HG03354 (cell line): ENCODE measurements at regions not wholly inside any gene's neighbourhood (a gene's known extent, or its start where the extent isn't known, plus 50 kb on each side); places are given as distances from the start of the nearest gene placed in this dataset.
"Not testable (repeated sequence)": the region's sequence is repeated elsewhere in the genome, so short reads cannot be mapped to it uniquely, and the experiment has no call there.

Experiments
- ATAC-seq: cut with Tn5 transposase; IDR thresholded peaks from one replicate; pipeline ENCODE4 v1.9.1; 2021; ENCODE audit warnings: mild to moderate bottlenecking; ENCODE audit not compliant: unreplicated experiment, poor library complexity, severe bottlenecking

DNA sequence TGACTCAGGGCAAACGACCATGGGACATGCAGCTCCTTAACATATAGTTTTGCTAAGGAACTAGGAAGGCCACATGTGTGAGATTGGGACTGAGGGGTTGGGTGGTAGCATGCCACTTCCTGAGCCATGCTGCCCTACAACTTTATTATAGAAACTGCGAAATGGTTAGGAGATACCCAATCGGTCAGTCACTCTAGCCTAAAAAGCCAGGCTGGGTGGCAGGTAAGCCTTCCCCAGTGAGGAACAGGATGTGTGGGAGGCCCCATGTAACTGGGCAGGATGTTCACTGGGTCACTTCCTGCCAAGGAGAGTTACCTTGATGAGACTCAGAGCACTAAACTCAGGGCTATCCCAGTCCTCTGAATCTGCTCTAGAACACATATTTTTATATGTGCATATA is 123.5 kb downstream of the MAP3K7 start:
- peak; percentile 50 for ATAC-seq

DNA sequence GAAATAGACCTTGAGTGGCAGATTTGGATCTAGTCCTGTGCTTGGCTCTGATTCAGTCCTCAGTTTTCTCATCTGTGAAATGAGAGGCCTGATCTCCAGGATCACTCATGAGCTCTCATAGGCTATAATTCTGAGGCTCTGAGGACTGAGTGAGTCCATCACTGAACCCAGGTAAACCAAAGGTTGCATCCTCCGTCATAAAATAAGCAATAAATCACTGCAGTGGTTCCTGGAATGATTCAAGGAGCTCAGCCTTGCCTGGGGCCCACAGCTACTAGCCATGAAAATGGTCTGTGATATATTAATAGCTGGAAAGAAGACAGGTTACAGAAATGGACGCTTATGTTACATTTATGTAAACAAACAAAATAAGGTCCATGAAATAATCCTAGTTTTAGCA is 124.8 kb downstream of the MAP3K7 start:
- ATAC-seq: no peak

GRCh38 chr6:90461383-90461782 is 125.5 kb downstream of the MAP3K7 start:
- no peak for ATAC-seq

GRCh38 chr6:90460051-90460450 is 126.8 kb downstream of the MAP3K7 start:
- no peak for ATAC-seq

GRCh38 chr6:90459225-90459758 is 127.6 kb downstream of the MAP3K7 start:
- ATAC-seq: no peak

- no peak for ATAC-seq
Observed at GRCh38 chr6:90458353-90459224, 128.3 kb downstream of the MAP3K7 start.

DNA sequence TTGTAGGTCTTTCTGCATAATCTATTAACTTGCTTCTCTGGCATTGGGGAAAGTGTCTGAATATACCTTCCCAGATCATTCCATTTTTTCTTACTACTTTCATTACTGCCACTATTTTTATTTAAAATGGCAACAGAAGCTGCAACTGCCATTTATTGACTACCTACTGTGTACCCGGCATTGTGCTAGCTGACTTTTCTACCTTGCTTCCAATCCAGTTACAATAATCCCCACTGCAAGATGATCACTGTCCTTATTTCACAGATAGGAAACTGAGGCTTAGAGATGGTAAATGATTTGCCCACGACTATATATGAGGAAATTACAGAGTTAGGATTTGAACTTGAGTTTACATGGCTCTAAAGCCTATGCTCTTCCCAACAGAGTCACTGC is 129.0 kb downstream of the MAP3K7 start:
- ATAC-seq: no peak

DNA sequence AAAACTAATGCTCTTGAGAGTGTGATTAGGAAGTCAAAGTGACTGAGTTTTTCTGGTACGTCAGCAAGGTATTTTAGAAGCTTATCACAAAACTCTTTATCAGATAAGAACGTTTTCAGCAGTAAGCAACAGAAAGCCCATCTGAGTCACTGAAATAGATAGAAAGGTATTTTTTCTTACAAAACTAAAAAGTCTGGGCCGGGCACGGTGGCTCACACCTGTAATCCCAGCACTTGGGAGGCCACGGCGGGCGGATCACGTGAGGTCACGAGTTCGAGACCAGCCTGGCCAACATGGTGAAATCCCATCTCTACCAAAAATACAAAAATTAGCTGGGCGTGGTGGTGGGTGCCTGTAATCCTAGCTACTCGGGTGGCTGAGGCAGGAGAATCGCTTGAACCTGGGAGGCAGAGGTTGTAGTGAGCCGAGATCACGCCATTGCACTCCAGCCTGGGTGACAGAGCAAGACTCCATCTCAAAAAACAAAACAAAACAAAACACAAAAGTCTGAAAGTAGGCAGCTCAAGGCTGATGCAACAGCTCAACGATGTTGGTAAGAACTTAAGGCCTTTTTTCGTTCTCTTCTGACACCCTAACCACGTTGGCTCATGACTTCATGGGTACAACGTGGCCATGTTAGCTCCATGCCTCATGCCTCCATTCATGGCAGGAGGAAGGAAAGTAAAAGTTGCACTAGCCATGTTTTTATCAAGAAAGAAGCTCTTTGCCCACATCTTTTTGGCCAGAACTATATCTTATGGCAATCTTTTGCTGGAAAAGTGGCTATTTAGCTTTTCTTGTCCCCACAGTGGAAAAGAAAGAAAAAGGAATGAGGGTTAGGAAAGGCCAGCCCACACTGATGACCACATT is 129.6 kb downstream of the MAP3K7 start:
- not testable (repeated sequence) for ATAC-seq

DNA sequence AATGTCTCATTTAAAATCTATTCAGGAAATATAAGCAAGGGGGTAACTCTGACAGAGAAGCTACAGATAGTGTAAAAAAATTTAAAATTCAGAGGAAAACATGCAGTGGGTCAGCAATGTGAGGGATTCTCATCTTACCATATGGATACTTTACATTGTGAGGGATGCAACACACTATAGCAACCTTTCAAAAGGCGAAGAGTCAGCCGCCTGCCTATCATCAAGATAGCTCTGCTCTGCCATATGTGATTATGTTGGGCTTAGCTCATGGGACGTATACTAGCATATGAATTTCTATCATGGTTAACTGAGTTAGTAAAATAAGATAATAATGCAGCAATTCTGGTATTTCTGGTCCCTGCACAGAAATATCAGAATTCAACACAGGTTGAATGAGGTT is 130.9 kb downstream of the MAP3K7 start:
- ATAC-seq: no peak

GRCh38 chr6:90454836-90455427 is 131.9 kb downstream of the MAP3K7 start:
- ATAC-seq: no peak

DNA sequence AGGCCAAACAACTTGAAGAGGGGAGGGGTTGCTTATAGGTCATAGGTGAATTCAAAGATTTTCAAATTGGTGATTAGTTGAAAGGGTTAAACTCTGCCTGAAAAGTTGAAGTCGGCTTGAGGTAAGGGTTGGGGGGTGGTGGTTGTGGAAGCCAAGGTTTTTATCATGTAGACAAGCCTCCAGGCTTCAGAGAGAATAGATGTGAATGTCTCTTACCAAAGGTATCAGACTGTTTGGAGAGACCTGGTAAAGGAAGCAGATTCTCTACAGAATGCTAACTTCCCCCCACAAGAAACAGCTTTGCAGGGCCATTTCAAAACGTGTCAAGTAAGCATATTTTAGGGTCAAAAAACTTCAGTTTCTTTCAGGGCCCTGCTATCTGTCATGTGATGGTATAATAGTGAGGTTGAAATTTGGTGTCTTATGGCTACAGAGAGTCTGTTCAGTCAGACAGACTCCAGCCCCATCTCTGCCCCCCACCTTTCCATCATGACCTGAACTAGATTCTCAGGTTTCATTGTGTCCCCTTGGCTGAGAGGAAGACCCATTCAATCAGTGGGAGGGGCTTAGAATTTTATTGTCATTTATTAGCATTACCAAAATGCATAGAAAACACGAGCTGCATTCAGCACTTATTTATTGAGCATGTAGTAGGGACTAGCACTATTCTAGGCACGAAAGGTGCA is 136.5 kb downstream of the MAP3K7 start:
- no peak for ATAC-seq

DNA sequence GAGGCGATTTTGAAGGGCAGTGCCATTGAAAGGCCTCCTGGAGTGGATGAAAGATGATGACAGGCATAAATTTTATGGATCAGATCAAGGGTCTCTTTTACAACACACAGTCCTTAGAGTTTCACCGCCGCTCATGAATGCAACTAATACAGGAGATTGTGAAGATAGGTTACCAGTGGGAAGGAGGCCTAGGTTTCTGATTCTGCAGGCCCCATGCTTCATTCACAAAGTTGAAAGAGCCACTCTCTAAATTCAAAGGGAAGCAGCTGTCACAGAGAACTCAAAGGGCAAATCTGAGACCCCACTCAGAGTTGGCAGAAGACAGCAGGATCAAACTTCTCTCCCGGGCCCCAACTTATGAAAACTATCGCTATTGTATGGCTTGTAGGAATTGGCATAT is 137.6 kb downstream of the MAP3K7 start:
- ATAC-seq: no peak

DNA sequence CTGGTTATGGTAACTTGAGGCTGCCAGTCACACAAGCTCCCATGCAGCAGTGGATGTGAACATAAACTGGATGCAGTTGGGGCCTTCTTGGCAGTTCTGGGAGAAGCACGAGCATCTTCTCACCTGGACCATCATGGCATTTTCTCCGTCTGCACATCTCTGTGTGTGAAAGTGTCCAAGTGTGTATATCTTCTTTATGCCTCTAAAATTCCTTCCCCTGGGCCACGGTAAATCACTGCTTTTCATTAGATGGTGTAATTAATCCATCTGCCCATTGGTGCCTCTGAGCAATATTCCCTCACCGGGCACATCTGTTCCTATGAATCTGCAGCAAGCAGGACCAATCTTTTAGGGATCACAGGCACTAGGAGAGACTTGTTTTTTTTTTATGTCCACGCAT is 138.0 kb downstream of the MAP3K7 start:
- no peak for ATAC-seq

DNA sequence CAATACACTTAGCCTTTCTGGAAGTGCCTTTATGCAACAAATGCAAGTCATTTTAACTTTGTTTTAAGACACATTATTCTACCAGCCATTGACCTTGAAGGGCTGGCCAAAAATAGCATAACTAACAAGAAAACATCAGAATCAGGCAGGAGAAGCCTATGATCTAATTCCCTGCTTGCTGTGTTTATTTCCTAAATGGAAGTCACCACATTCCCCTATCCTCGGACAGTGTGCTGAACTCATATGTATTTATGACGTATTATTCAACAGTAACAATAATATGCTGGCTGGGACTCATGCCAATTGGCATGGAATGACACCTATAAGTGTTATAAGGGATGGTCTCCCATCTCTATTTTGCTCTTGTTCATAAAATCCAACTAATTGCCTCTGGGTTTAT is 140.7 kb downstream of the MAP3K7 start:
- ATAC-seq: no peak

GRCh38 chr6:90445533-90446108 is 141.3 kb downstream of the MAP3K7 start:
- ATAC-seq: no peak

DNA sequence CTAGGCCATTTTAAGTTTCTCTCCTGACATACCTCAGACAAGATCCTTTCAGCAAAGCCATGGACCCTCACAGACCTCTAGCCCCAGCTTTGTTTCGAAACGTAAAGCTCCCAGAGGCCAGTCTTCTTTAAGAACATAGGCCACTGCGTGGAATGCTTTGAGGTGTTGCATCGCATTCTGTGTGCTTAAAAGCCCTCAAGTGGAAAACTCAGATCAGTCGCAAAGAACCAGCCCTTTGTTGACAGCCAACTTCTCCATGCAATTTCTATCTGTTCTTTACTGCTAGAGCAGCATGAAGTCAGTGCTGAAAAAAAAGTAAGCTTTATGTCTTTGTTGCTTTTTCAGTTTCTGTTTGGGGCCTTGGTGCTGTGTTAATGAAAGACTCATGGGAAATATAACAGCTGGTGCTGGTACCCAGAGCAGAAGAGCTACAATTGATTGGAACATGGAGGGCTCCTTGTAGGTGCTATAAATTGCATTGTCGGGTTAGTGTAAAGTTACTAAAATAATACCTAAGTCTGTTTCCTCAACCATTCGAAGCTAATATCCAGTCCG is 142.6 kb downstream of the MAP3K7 start:
- ATAC-seq: peak; percentile 65

DNA sequence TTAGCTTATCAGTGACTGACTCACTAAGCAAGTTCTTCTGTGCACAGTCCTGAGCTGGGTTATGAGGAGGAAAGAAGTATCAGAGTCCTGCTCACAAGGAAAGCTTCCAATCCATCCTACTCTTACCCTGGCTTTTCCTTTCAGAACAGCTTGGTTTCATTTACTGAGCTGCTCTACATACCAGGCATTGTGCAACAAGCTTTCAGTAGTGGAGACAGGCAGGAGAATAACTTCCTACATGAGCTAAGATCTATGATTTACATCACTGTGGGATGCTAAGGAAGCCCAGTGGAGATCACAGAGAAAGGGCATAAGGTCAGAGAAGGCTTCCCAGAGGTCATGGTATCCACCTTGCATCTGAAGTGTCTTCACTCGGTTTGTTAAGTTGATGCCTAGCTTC is 144.5 kb downstream of the MAP3K7 start:
- ATAC-seq: no peak

- no peak for ATAC-seq
Observed at GRCh38 chr6:90440586-90441283, 144.1 kb upstream of the BACH2 start.

GRCh38 chr6:90439586-90439985 is 142.9 kb upstream of the BACH2 start:
- no peak for ATAC-seq
